ENCODE measurements at regions not wholly inside any gene's neighbourhood (a gene's known extent, or its start where the extent isn't known, plus 50 kb on each side); places are given as distances from the start of the nearest gene placed in this dataset.

DNA sequence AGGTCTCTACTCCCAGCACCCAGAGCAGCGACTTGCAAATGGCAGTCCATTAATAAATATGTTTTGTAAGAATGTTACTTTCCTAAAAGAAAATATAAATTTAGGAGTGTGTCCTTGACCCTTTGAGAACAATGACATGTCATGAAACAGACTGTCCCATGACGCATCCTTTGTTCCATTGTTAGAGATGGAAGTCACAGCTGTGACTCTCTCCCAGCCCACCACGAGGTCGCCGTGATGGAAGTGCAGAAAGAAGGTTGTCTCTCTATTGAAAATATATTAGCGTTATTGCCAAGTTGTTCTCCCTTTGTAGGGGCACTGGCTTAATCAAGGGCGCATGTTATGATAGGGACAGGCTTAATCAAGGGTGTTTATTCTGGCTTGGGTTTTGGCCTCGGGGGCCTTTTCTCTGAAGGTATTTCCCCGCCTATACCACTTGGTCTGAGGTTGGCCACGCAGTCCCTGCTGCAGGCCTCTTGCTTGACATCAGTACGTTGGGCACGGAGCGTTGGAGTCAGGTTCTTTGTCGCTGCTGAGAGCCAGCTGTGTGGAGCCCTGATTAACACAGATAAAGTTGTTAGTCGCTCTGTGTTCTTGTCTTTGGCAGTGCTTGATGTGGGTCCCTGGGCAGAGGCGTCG lies 126.7 kb upstream of the ZNF536 start:
- no peak for DNase-seq (ENCODE audit: insufficient read length, low spot score, missing footprints)
- Histone ChIP-seq H3K79me2 (ENCODE audit: insufficient read depth, low read length) (no peaks in the 10 kb centered on the region), H2AFZ (ENCODE audit: low read length) (no peak overlapping the region), H3K4me2 (ENCODE audit: insufficient read depth, low read length) (no peak overlapping the region), H3K4me1 (ENCODE audit: insufficient read depth, low read length) (no peaks in the 10 kb centered on the region), H3K27me3 (ENCODE audit: insufficient read depth, low read length) (no peaks in the 10 kb centered on the region), H3K27ac (ENCODE audit: low read depth, low read length) (no peak overlapping the region), H3K36me3 (ENCODE audit: insufficient read depth, low read length) (no peaks in the 10 kb centered on the region), H3K9me3 (ENCODE audit: low read depth, low read length) (no peaks in the 10 kb centered on the region), H3K4me3 (ENCODE audit: insufficient read depth, low read length) (no peak overlapping the region), H4K20me1 (ENCODE audit: insufficient read depth, low read length) (no peaks in the 10 kb centered on the region)
- TF ChIP-seq, protein P1, sequence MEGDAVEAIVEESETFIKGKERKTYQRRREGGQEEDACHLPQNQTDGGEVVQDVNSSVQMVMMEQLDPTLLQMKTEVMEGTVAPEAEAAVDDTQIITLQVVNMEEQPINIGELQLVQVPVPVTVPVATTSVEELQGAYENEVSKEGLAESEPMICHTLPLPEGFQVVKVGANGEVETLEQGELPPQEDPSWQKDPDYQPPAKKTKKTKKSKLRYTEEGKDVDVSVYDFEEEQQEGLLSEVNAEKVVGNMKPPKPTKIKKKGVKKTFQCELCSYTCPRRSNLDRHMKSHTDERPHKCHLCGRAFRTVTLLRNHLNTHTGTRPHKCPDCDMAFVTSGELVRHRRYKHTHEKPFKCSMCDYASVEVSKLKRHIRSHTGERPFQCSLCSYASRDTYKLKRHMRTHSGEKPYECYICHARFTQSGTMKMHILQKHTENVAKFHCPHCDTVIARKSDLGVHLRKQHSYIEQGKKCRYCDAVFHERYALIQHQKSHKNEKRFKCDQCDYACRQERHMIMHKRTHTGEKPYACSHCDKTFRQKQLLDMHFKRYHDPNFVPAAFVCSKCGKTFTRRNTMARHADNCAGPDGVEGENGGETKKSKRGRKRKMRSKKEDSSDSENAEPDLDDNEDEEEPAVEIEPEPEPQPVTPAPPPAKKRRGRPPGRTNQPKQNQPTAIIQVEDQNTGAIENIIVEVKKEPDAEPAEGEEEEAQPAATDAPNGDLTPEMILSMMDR (IDR thresholded peaks at IDR 0.05; ENCODE audit: extremely low read depth, low read depth, low read length) = no peak

DNA sequence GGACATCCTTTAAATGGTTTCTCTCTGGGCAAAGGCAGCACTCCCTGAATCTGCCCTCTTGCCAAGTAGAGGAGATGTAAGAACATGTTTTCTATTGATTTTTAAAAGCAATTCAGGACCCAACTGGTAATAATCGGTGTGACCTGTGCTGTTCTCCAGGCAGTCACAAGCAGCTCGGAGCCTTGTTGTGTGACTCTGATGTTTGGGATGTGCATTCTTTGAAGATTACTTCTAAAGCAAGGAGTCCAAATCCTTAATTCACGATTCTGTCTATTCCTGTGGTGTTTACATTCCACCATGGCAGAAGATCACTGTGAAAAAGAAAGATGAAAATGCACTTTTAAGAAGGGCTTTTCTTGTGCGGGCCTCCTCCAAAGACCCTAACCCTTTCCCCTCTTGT lies 122.3 kb upstream of the ZNF536 start:
- no peak for DNase-seq (ENCODE audit: insufficient read length, low spot score, missing footprints)
- no peaks in the 10 kb centered on the region for H3K4me1 ChIP-seq (ENCODE audit: insufficient read depth, low read length)
- no peak overlapping the region for H3K4me3 ChIP-seq (ENCODE audit: insufficient read depth, low read length)
- H3K27me3 ChIP-seq (ENCODE audit: insufficient read depth, low read length) = no peaks in the 10 kb centered on the region
- TF ChIP-seq, protein P1 (IDR thresholded peaks at IDR 0.05; ENCODE audit: extremely low read depth, low read depth, low read length) = no peak
- H4K20me1 ChIP-seq (ENCODE audit: insufficient read depth, low read length) = no peaks in the 10 kb centered on the region
- no peaks in the 10 kb centered on the region for H3K79me2 ChIP-seq (ENCODE audit: insufficient read depth, low read length)
- H3K36me3 ChIP-seq (ENCODE audit: insufficient read depth, low read length) = no peaks in the 10 kb centered on the region
- H3K9me3 ChIP-seq (ENCODE audit: low read depth, low read length) = no peaks in the 10 kb centered on the region
- no peak overlapping the region for H3K4me2 ChIP-seq (ENCODE audit: insufficient read depth, low read length)
- no peak overlapping the region for H3K27ac ChIP-seq (ENCODE audit: low read depth, low read length)
- H2AFZ ChIP-seq (ENCODE audit: low read length) = no peak overlapping the region

GRCh38 chr19:30252214-30252613 lies 120.0 kb upstream of the ZNF536 start:
- DNase-seq (ENCODE audit: insufficient read length, low spot score, missing footprints) = no peak
- Histone ChIP-seq H3K27me3 (ENCODE audit: insufficient read depth, low read length) (no peaks in the 10 kb centered on the region), H3K4me3 (ENCODE audit: insufficient read depth, low read length) (no peak overlapping the region), H3K4me1 (ENCODE audit: insufficient read depth, low read length) (no peaks in the 10 kb centered on the region), H3K9me3 (ENCODE audit: low read depth, low read length) (no peaks in the 10 kb centered on the region), H3K27ac (ENCODE audit: low read depth, low read length) (no peak overlapping the region), H4K20me1 (ENCODE audit: insufficient read depth, low read length) (no peaks in the 10 kb centered on the region), H3K79me2 (ENCODE audit: insufficient read depth, low read length) (no peaks in the 10 kb centered on the region), H3K36me3 (ENCODE audit: insufficient read depth, low read length) (no peaks in the 10 kb centered on the region), H3K4me2 (ENCODE audit: insufficient read depth, low read length) (no peak overlapping the region), H2AFZ (ENCODE audit: low read length) (no peak overlapping the region)
- TF ChIP-seq, protein P1 (IDR thresholded peaks at IDR 0.05; ENCODE audit: extremely low read depth, low read depth, low read length) = no peak

DNA sequence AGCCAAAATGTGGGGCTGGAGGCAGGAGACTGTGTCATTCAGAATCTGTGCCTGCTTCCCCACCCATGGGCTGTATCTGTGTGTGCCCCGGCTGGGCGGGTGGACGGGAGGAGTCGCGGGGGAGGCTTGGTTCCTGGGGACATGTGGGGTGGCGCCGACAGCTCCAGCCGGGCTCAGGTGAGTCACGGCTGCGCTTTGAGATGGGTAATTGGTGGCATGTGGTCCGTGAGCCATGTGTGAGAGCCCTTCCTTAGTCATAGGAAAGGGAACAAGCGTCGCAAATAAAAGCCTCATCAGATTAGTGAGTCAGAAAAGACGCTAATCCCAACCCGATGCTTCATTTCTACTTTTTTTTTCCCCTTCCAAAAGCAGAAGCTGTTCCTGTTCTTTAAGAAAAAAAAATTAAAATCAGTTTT lies 118.6 kb upstream of the ZNF536 start:
- no peak overlapping the region for H3K4me3 ChIP-seq (ENCODE audit: insufficient read depth, low read length)

More for the DNA sequence above, 118.6 kb upstream of the ZNF536 start:
- no peak for DNase-seq (ENCODE audit: insufficient read length, low spot score, missing footprints)
- Histone ChIP-seq H3K36me3 (ENCODE audit: insufficient read depth, low read length) (no peaks in the 10 kb centered on the region), H3K9me3 (ENCODE audit: low read depth, low read length) (no peaks in the 10 kb centered on the region), H3K4me1 (ENCODE audit: insufficient read depth, low read length) (no peaks in the 10 kb centered on the region), H3K27me3 (ENCODE audit: insufficient read depth, low read length) (no peaks in the 10 kb centered on the region), H3K79me2 (ENCODE audit: insufficient read depth, low read length) (no peaks in the 10 kb centered on the region), H2AFZ (ENCODE audit: low read length) (no peak overlapping the region), H4K20me1 (ENCODE audit: insufficient read depth, low read length) (no peaks in the 10 kb centered on the region), H3K27ac (ENCODE audit: low read depth, low read length) (no peak overlapping the region), H3K4me2 (ENCODE audit: insufficient read depth, low read length) (no peak overlapping the region)
- TF ChIP-seq, protein P1 (IDR thresholded peaks at IDR 0.05; ENCODE audit: extremely low read depth, low read depth, low read length) = no peak
